ENCODE measurements at regions not wholly inside any gene's neighbourhood (a gene's known extent, or its start where the extent isn't known, plus 50 kb on each side); places are given as distances from the start of the nearest gene placed in this dataset.

- no peak overlapping the region for H3K4me3 ChIP-seq (ENCODE audit: low read depth in 2 of 2, low read length in 2 of 2)
- no peaks in the 10 kb centered on the region for H3K27me3 ChIP-seq (ENCODE audit: control insufficient read depth, insufficient read depth, low read length)
- no peaks in the 10 kb centered on the region for H3K9me3 ChIP-seq (ENCODE audit: control insufficient read depth, insufficient read depth, low read depth, low read length)
- DNase-seq (ENCODE audit: low read depth, low spot score) (no peak), ATAC-seq (no peak)
- ChIA-PET CTCF (interaction anchor here (1.0 kb wide), 1 partner anchor 18 kb away, joined by 3 read pairs; no protein-coding TSS in a partner anchor), POLR2A (no interaction called here)
- TF ChIP-seq, protein P1, sequence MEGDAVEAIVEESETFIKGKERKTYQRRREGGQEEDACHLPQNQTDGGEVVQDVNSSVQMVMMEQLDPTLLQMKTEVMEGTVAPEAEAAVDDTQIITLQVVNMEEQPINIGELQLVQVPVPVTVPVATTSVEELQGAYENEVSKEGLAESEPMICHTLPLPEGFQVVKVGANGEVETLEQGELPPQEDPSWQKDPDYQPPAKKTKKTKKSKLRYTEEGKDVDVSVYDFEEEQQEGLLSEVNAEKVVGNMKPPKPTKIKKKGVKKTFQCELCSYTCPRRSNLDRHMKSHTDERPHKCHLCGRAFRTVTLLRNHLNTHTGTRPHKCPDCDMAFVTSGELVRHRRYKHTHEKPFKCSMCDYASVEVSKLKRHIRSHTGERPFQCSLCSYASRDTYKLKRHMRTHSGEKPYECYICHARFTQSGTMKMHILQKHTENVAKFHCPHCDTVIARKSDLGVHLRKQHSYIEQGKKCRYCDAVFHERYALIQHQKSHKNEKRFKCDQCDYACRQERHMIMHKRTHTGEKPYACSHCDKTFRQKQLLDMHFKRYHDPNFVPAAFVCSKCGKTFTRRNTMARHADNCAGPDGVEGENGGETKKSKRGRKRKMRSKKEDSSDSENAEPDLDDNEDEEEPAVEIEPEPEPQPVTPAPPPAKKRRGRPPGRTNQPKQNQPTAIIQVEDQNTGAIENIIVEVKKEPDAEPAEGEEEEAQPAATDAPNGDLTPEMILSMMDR (IDR thresholded peaks at IDR 0.05) = no peak
- TF ChIP-seq SIN3A (IDR thresholded peaks at IDR 0.05; ENCODE audit: borderline replicate concordance, insufficient read depth, low read depth, low read length) (no peak), TCF7L2 (IDR thresholded peaks at IDR 0.05; ENCODE audit: low read depth, low read length) (no peak), POLR2AphosphoS5 (IDR thresholded peaks at IDR 0.05; ENCODE audit: low read depth, low read length) (no peak)
- TF ChIP-seq, protein P2, sequence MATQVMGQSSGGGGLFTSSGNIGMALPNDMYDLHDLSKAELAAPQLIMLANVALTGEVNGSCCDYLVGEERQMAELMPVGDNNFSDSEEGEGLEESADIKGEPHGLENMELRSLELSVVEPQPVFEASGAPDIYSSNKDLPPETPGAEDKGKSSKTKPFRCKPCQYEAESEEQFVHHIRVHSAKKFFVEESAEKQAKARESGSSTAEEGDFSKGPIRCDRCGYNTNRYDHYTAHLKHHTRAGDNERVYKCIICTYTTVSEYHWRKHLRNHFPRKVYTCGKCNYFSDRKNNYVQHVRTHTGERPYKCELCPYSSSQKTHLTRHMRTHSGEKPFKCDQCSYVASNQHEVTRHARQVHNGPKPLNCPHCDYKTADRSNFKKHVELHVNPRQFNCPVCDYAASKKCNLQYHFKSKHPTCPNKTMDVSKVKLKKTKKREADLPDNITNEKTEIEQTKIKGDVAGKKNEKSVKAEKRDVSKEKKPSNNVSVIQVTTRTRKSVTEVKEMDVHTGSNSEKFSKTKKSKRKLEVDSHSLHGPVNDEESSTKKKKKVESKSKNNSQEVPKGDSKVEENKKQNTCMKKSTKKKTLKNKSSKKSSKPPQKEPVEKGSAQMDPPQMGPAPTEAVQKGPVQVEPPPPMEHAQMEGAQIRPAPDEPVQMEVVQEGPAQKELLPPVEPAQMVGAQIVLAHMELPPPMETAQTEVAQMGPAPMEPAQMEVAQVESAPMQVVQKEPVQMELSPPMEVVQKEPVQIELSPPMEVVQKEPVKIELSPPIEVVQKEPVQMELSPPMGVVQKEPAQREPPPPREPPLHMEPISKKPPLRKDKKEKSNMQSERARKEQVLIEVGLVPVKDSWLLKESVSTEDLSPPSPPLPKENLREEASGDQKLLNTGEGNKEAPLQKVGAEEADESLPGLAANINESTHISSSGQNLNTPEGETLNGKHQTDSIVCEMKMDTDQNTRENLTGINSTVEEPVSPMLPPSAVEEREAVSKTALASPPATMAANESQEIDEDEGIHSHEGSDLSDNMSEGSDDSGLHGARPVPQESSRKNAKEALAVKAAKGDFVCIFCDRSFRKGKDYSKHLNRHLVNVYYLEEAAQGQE (IDR thresholded peaks at IDR 0.05; ENCODE audit: insufficient read depth in 1 of 2, low read depth in 2 of 2, low read length in 1 of 2) = no peak
- H3K4me1 ChIP-seq (ENCODE audit: control insufficient read depth, insufficient read depth, low read length) = no peaks in the 10 kb centered on the region
- intact Hi-C loops (cut with micrococcal nuclease; ENCODE audit: unreplicated experiment) = no loop called here
- H3K27ac ChIP-seq (ENCODE audit: low read length) = no peak overlapping the region
- BruUV-seq (replicated peaks) = no TSS peak
- H3K36me3 ChIP-seq (ENCODE audit: control insufficient read depth, insufficient read depth, low read length) = no peaks in the 10 kb centered on the region
- in situ Hi-C loops (cut with HindIII; ENCODE audit: low pct_unique_long_range_greater_than_20kb, low sequenced_read_pairs) = no loop called here
Measured at GRCh38 chr15:69511015-69511414, 58.4 kb downstream of the RPLP1 start.

DNA sequence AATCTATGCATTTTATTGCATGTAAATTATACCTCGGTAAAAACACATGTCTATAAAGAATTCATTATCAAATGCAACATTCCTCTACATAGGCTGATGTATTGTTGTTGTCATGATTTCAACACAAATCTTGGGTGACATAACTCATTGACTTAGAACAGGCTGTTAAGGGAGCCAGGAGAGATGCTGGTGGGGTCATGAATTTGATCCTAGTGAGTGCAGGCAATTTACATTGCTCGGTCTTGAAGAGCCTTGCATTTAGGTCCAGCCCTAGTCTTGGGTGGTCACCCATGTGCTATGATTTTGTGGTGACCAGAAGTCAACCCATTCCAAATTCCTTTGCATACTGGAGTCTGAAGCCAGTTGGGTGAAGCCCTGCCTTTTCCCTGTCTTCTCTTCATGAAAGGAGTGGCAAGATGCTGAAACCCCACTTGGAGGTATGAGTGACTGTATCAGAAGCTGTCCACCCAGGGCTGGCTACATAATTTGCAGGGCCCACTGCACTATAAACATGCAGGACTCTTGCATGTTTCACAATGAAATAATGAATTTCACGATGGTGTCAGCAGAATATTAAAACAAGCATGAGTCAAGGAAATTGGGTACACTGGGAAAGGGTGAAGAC is 59.2 kb downstream of the RPLP1 start:
- no TSS peak for BruUV-seq (replicated peaks)
- Histone ChIP-seq H3K27me3 (ENCODE audit: control insufficient read depth, insufficient read depth, low read length) (no peaks in the 10 kb centered on the region), H3K36me3 (ENCODE audit: control insufficient read depth, insufficient read depth, low read length) (no peaks in the 10 kb centered on the region), H3K4me1 (ENCODE audit: control insufficient read depth, insufficient read depth, low read length) (no peaks in the 10 kb centered on the region), H3K4me3 (ENCODE audit: low read depth in 2 of 2, low read length in 2 of 2) (no peak overlapping the region), H3K27ac (ENCODE audit: low read length) (no peak overlapping the region), H3K9me3 (ENCODE audit: control insufficient read depth, insufficient read depth, low read depth, low read length) (no peaks in the 10 kb centered on the region)
- no peak for DNase-seq (ENCODE audit: low read depth, low spot score)
- ChIA-PET CTCF (no interaction called here), POLR2A (no interaction called here)
- intact Hi-C loops (cut with micrococcal nuclease; ENCODE audit: unreplicated experiment) (no loop called here), in situ Hi-C loops (cut with HindIII; ENCODE audit: low pct_unique_long_range_greater_than_20kb, low sequenced_read_pairs) (no loop called here)
- ATAC-seq = no peak
- no peak for TF ChIP-seq POLR2AphosphoS5 (IDR thresholded peaks at IDR 0.05; ENCODE audit: low read depth, low read length)

- POLR2A ChIA-PET = no interaction called here
- ATAC-seq (no peak), DNase-seq (ENCODE audit: low read depth, low spot score) (no peak)
- Histone ChIP-seq H3K27me3 (ENCODE audit: control insufficient read depth, insufficient read depth, low read length) (no peaks in the 10 kb centered on the region), H3K36me3 (ENCODE audit: control insufficient read depth, insufficient read depth, low read length) (no peaks in the 10 kb centered on the region), H3K4me3 (ENCODE audit: low read depth in 2 of 2, low read length in 2 of 2) (no peak overlapping the region), H3K4me1 (ENCODE audit: control insufficient read depth, insufficient read depth, low read length) (no peaks in the 10 kb centered on the region), H3K9me3 (ENCODE audit: control insufficient read depth, insufficient read depth, low read depth, low read length) (no peaks in the 10 kb centered on the region), H3K27ac (ENCODE audit: low read length) (no peak overlapping the region)
- CTCF ChIA-PET = no interaction called here
- in situ Hi-C loops (cut with HindIII; ENCODE audit: low pct_unique_long_range_greater_than_20kb, low sequenced_read_pairs) = no loop called here
- intact Hi-C loops (cut with micrococcal nuclease; ENCODE audit: unreplicated experiment) = no loop called here
- no TSS peak for BruUV-seq (replicated peaks)
- no peak for TF ChIP-seq TCF7L2 (IDR thresholded peaks at IDR 0.05; ENCODE audit: low read depth, low read length)
- TF ChIP-seq SIN3A (IDR thresholded peaks at IDR 0.05; ENCODE audit: borderline replicate concordance, insufficient read depth, low read depth, low read length) = no peak
- TF ChIP-seq, protein P2 (IDR thresholded peaks at IDR 0.05; ENCODE audit: insufficient read depth in 1 of 2, low read depth in 2 of 2, low read length in 1 of 2) = no peak
- TF ChIP-seq POLR2AphosphoS5 (IDR thresholded peaks at IDR 0.05; ENCODE audit: low read depth, low read length) = no peak
- TF ChIP-seq, protein P1 (IDR thresholded peaks at IDR 0.05) = no peak
Measured at GRCh38 chr15:69513450-69513960, 60.9 kb downstream of the RPLP1 start.
